Esophagus muscularis mucosa (tissue), 4 donors: ENCODE measurements at regions not wholly inside any gene's neighbourhood (a gene's known extent, or its start where the extent isn't known, plus 50 kb on each side); places are given as distances from the start of the nearest gene placed in this dataset.
A peak's percentile ranks its signal among the peaks of the same experiment; 100 is the strongest.

Experiments
- DNase-seq: peaks from one replicate; pipeline ENCODE4 v3.0.0-alpha.2; 2017; ENCODE audit errors: extremely low spot score
- H3K27ac ChIP-seq, 4 donors: fragments of 200-600 bp; sonication (generic); replicated peaks in 1 of 4; 1 replicate in 3 of 4; 2 replicates in 1 of 4; pipeline ENCODE4 v1.5.1; 2016 to 2019; ENCODE audit warnings: mild to moderate bottlenecking in 1 of 4
- H3K27me3 ChIP-seq, 4 donors: fragments of 200-600 bp; sonication (generic); one replicate each; pipeline versions ENCODE4 v1.5.1 to v1.6.0; 2016 to 2019
- H3K36me3 ChIP-seq, 4 donors: fragments of 200-600 bp; sonication (generic); one replicate each; pipeline ENCODE4 v1.5.1; 2016 to 2019
- H3K4me1 ChIP-seq, 4 donors: fragments of 200-600 bp; sonication (generic); one replicate each; pipeline ENCODE4 v1.5.1; 2016 to 2019
- H3K4me3 ChIP-seq, 4 donors: fragments of 200-600 bp; sonication (generic); 1 replicate in 2 of 4; 2 replicates in 2 of 4; pipeline ENCODE4 v1.5.1; 2016 to 2019; ENCODE audit warnings: mild to moderate bottlenecking in 4 of 4, moderate library complexity in 1 of 4
- H3K9me3 ChIP-seq, 4 donors: fragments of 200-600 bp; sonication (generic); 1 replicate in 3 of 4; 2 replicates in 1 of 4; pipeline ENCODE4 v1.5.1; 2016 to 2019
- CTCF ChIP-seq, 3 experiments: fragments of 200-600 bp in 2 of 3; fragments of 450-650 bp in 1 of 3; sonication (generic) in 2 of 3; IDR thresholded peaks; one replicate each; pipeline ENCODE4 v1.5.1; 2017 to 2019; ENCODE audit warnings: antibody characterized with exemption in 3 of 3, mild to moderate bottlenecking in 2 of 3, moderate library complexity in 1 of 3
- EP300 ChIP-seq: sonication (generic); formaldehyde crosslinking; IDR thresholded peaks from one replicate; pipeline ENCODE4 v1.6.1; 2017; ENCODE audit warnings: antibody characterized with exemption
- POLR2A ChIP-seq: fragments of 450-650 bp; IDR thresholded peaks from one replicate; pipeline ENCODE4 v1.6.1; 2017; ENCODE audit warnings: antibody characterized with exemption, moderate library complexity, mild to moderate bottlenecking, low read depth
- POLR2AphosphoS5 ChIP-seq, 2 donors: sonication (generic); formaldehyde crosslinking; IDR thresholded peaks; one replicate each; pipeline ENCODE4 v1.6.1; 2017; ENCODE audit warnings: antibody characterized with exemption in 2 of 2
- WGBS: methylation state at CpG from one replicate; pipeline ENCODE4 v1.1.5; 2018; 5-methylcytosine and 5-hydroxymethylcytosine counted together
- intact Hi-C: fragments of 100-400 bp; cut with DNase I; formaldehyde crosslinking; loops from one replicate; pipeline ENCODE4 v1.15.1; 2023

DNA sequence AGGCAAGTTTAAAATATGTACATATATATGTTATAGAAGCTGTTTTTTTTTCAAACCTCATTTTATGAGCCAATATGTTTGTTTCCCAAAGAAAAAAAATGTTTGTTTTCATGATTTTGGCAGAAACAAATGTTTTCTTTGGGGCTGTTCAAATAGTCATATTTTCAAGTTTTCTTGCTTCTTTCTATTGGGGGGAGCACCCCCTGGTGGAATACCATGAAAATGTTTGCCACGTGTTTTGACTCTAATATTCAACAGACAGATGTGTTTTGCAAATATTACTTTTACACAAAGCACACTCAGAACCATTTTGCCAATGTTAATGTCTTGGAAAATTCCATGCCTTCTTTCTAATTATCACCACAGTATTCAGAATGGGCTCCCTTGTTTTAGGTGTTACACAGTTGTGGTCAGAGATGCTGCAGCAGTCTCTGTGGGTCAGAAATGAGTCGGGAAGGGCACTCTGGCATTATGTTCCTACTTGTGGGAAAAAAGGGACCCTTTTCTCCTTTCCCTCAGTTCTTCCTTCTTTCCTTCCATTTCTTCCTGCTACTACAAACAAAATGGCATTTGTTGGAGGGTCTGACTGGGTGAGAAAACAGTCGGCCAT, 817.0 kb downstream of the TUSC7 start:
- H3K36me3 ChIP-seq, result no peaks in the 10 kb centered on the region
- no peak overlapping the region for H3K27ac ChIP-seq
- no peaks in the 10 kb centered on the region for H3K27me3 ChIP-seq
- peaks cover 0 to 8% (median 5%) of the 10 kb centered on the region in 4 donors for H3K4me1 ChIP-seq
- intact Hi-C loops, result loop anchor here (5.0 to 10.0 kb wide), 2 partner anchors 509 to 752 kb away; no protein-coding TSS in a partner anchor
- H3K4me3 ChIP-seq, result no peak overlapping the region
- H3K9me3 ChIP-seq, result no peaks in the 10 kb centered on the region
- WGBS, result 54% methylated on average over 3 of the region's 3 CpGs
- DNase-seq, result no peak
- TF ChIP-seq EP300, result no peak
- TF ChIP-seq POLR2AphosphoS5 (IDR thresholded peaks at IDR 0.05), result no peak
- TF ChIP-seq CTCF (IDR thresholded peaks at IDR 0.05), result peak; percentile 20 to 51 (median 46)

DNA sequence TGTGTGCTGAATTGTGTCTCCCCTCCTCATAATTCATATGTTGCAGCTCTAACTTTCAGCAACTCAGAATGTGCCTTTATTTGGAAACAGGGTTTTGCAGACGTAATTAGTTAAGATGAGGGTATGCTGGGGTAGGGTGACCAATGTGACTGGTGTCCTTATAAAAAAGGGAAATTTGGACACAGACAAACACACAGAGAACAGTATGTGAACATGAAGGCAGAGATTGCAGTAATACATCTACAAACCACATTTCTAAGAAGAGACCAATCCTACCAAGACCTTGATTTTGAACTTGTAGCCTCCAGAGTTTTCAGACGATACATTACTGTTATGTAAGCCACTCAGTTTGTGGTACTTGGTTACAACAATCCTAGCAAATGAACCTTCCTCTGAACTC, 817.8 kb downstream of the TUSC7 start:
- TF ChIP-seq CTCF (IDR thresholded peaks at IDR 0.05), result no peak
- TF ChIP-seq POLR2A, result no peak
- no peak for TF ChIP-seq POLR2AphosphoS5 (IDR thresholded peaks at IDR 0.05)
- no peak for TF ChIP-seq EP300
- H3K9me3 ChIP-seq, result no peaks in the 10 kb centered on the region
- no peaks in the 10 kb centered on the region for H3K36me3 ChIP-seq
- H3K4me3 ChIP-seq, result no peak overlapping the region
- no peak for DNase-seq
- no peak overlapping the region for H3K27ac ChIP-seq
- 82% methylated on average over 2 of the region's 2 CpGs for WGBS
- peaks cover 0 to 9% (median 6%) of the 10 kb centered on the region in 4 donors for H3K4me1 ChIP-seq
- no peaks in the 10 kb centered on the region for H3K27me3 ChIP-seq
- intact Hi-C loops, result loop anchor here (5.0 to 10.0 kb wide), 2 partner anchors 510 to 753 kb away; no protein-coding TSS in a partner anchor

- no peaks in the 10 kb centered on the region for H3K9me3 ChIP-seq
- no peaks in the 10 kb centered on the region for H3K36me3 ChIP-seq
- no peak overlapping the region for H3K27ac ChIP-seq
- intact Hi-C loops, result loop anchor here (5.0 to 10.0 kb wide), 2 partner anchors 511 to 754 kb away; no protein-coding TSS in a partner anchor
- peaks cover 0 to 9% (median 6%) of the 10 kb centered on the region in 4 donors for H3K4me1 ChIP-seq
- DNase-seq, result no peak
- H3K27me3 ChIP-seq, result no peaks in the 10 kb centered on the region
- H3K4me3 ChIP-seq, result no peak overlapping the region
- no peak for TF ChIP-seq POLR2A
- 89% methylated on average over 1 of the region's 1 CpG for WGBS
These were observed 819.1 kb downstream of the TUSC7 start for GRCh38 chr3:117528688-117529087.

DNA sequence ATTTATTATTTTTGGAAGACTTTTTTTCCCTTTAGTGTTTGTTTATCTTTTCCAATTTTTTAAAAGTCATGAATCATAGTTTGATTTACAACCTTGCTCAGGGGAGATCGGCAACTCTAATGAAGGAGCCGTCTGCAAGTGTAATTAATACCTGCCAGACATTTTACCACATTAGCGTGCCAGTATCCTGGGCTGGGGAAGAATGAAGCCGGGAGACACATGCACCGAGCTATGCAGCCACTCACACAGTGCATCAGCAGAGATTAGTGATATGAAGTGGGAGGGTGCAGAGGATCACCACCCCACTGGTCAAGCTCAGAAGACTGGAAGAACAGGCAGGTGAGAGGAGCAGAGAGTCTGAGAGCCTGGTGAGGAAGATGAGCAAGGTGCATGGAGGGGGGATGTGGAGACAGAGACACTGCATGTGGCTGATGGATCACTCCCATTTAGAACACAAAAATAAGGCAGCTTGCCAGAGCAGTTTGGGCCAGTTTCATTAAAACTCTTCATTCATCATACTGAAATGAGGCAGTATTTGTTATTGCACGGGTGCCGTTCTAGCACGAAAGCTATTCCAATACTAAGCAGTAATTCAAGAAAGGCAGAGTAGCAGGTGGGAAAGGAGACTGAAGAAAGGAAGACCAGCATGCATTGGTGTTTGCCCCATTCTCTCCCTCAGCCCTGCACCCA, 821.6 kb downstream of the TUSC7 start:
- Histone ChIP-seq H3K27me3 (no peaks in the 10 kb centered on the region), H3K4me1 (peaks cover 0 to 9% (median 6%) of the 10 kb centered on the region in 4 donors), H3K4me3 (no peak overlapping the region), H3K27ac (no peak overlapping the region), H3K36me3 (no peaks in the 10 kb centered on the region), H3K9me3 (no peaks in the 10 kb centered on the region)
- intact Hi-C loops, result loop anchor here (10.0 kb wide), 1 partner anchor 666 kb away; no protein-coding TSS in a partner anchor
- TF ChIP-seq CTCF (IDR thresholded peaks at IDR 0.05), result no peak
- no peak for TF ChIP-seq POLR2A
- no peak for TF ChIP-seq POLR2AphosphoS5 (IDR thresholded peaks at IDR 0.05)
- TF ChIP-seq EP300, result no peak
- WGBS, result 30% methylated on average over 8 of the region's 8 CpGs
- DNase-seq, result no peak

GRCh38 chr3:117532268-117532667, 822.7 kb downstream of the TUSC7 start:
- intact Hi-C loops, result loop anchor here (10.0 kb wide), 1 partner anchor 667 kb away; no protein-coding TSS in a partner anchor
- WGBS, result 72% methylated on average over 8 of the region's 8 CpGs
- Histone ChIP-seq H3K27me3 (no peaks in the 10 kb centered on the region), H3K4me3 (no peak overlapping the region), H3K27ac (no peak overlapping the region), H3K9me3 (no peaks in the 10 kb centered on the region), H3K4me1 (peaks cover 0 to 9% (median 6%) of the 10 kb centered on the region in 4 donors), H3K36me3 (no peaks in the 10 kb centered on the region)
- TF ChIP-seq POLR2A (no peak), CTCF (IDR thresholded peaks at IDR 0.05) (no peak), EP300 (no peak), POLR2AphosphoS5 (IDR thresholded peaks at IDR 0.05) (no peak)
- no peak for DNase-seq
